ENCODE measurements at regions not wholly inside any gene's neighbourhood (a gene's known extent, or its start where the extent isn't known, plus 50 kb on each side); places are given as distances from the start of the nearest gene placed in this dataset.

- Histone ChIP-seq H3K36me3 (no peaks in the 10 kb centered on the region), H3K9me3 (no peaks in the 10 kb centered on the region), H3K4me3 (no peak overlapping the region), H3K4me1 (ENCODE audit: control insufficient read depth in 1 of 2, low read depth in 2 of 2) (no peaks in the 10 kb centered on the region), H3K27ac (no peak overlapping the region), H3K27me3 (replicated peaks; ENCODE audit: insufficient read depth) (no peaks in the 10 kb centered on the region)
- DNase-seq (ENCODE audit: low spot score) (no peak), ATAC-seq (ENCODE audit: insufficient number of reproducible peaks, low FRiP score, low read depth) (no peak)
- TF ChIP-seq CTCF (IDR thresholded peaks at IDR 0.05), result no peak
Measured at GRCh38 chr7:30212701-30213111, 71.7 kb upstream of the ZNRF2 start.

GRCh38 chr7:30213637-30214036, 70.8 kb upstream of the ZNRF2 start:
- no peaks in the 10 kb centered on the region for H3K4me1 ChIP-seq (ENCODE audit: control insufficient read depth in 1 of 2, low read depth in 2 of 2)
- H3K9me3 ChIP-seq, result no peaks in the 10 kb centered on the region
- DNase-seq (ENCODE audit: low spot score) (no peak), ATAC-seq (ENCODE audit: insufficient number of reproducible peaks, low FRiP score, low read depth) (no peak)
- H3K36me3 ChIP-seq, result no peaks in the 10 kb centered on the region
- no peak overlapping the region for H3K27ac ChIP-seq
- H3K4me3 ChIP-seq, result no peak overlapping the region
- no peaks in the 10 kb centered on the region for H3K27me3 ChIP-seq (replicated peaks; ENCODE audit: insufficient read depth)
- no peak for TF ChIP-seq CTCF (IDR thresholded peaks at IDR 0.05)

- H3K4me1 ChIP-seq (ENCODE audit: control insufficient read depth in 1 of 2, low read depth in 2 of 2), result no peaks in the 10 kb centered on the region
- H3K36me3 ChIP-seq, result no peaks in the 10 kb centered on the region
- DNase-seq (ENCODE audit: low spot score) (no peak), ATAC-seq (ENCODE audit: insufficient number of reproducible peaks, low FRiP score, low read depth) (no peak)
- H3K27ac ChIP-seq, result no peak overlapping the region
- no peak overlapping the region for H3K4me3 ChIP-seq
- no peaks in the 10 kb centered on the region for H3K27me3 ChIP-seq (replicated peaks; ENCODE audit: insufficient read depth)
- H3K9me3 ChIP-seq, result no peaks in the 10 kb centered on the region
- TF ChIP-seq CTCF (IDR thresholded peaks at IDR 0.05), result no peak
Measured at GRCh38 chr7:30214651-30215137, 69.7 kb upstream of the ZNRF2 start.

GRCh38 chr7:30221764-30222163, 62.6 kb upstream of the ZNRF2 start:
- TF ChIP-seq CTCF (IDR thresholded peaks at IDR 0.05), result no peak
- H3K4me1 ChIP-seq (ENCODE audit: control insufficient read depth in 1 of 2, low read depth in 2 of 2), result peaks cover 13 to 20% of the 10 kb centered on the region in 2 donors
- H3K36me3 ChIP-seq, result no peaks in the 10 kb centered on the region
- no peaks in the 10 kb centered on the region for H3K9me3 ChIP-seq
- no peaks in the 10 kb centered on the region for H3K27me3 ChIP-seq (replicated peaks; ENCODE audit: insufficient read depth)
- no peak overlapping the region for H3K4me3 ChIP-seq
- H3K27ac ChIP-seq, result no peak overlapping the region
- ATAC-seq (ENCODE audit: insufficient number of reproducible peaks, low FRiP score, low read depth), result no peak
- DNase-seq (ENCODE audit: low spot score), result no peak

- H3K36me3 ChIP-seq, result no peaks in the 10 kb centered on the region
- no peak overlapping the region for H3K27ac ChIP-seq
- no peak for TF ChIP-seq CTCF (IDR thresholded peaks at IDR 0.05)
- H3K9me3 ChIP-seq, result no peaks in the 10 kb centered on the region
- H3K27me3 ChIP-seq (replicated peaks; ENCODE audit: insufficient read depth), result no peaks in the 10 kb centered on the region
- H3K4me1 ChIP-seq (ENCODE audit: control insufficient read depth in 1 of 2, low read depth in 2 of 2), result peaks cover 13 to 22% of the 10 kb centered on the region in 2 donors
- DNase-seq (ENCODE audit: low spot score) (no peak), ATAC-seq (ENCODE audit: insufficient number of reproducible peaks, low FRiP score, low read depth) (no peak)
- no peak overlapping the region for H3K4me3 ChIP-seq
Measured at GRCh38 chr7:30222515-30223215, 61.7 kb upstream of the ZNRF2 start.
